ENCODE measurements at regions not wholly inside any gene's neighbourhood (a gene's known extent, or its start where the extent isn't known, plus 50 kb on each side); places are given as distances from the start of the nearest gene placed in this dataset.

GRCh38 chr2:228466851-228467250, 285.4 kb upstream of the SPHKAP start:
- no peaks in the 10 kb centered on the region for H3K36me3 ChIP-seq (ENCODE audit: control insufficient read depth in 2 of 2, extremely low read depth in 1 of 2, insufficient read depth in 2 of 2, low read length in 2 of 2)
- H3K27ac ChIP-seq (ENCODE audit: insufficient read depth, low read depth, low read length), result no peak overlapping the region
- no peaks in the 10 kb centered on the region for H3K9me1 ChIP-seq (replicated peaks; ENCODE audit: control insufficient read depth, extremely low read depth, insufficient read depth, low read length)
- H4K20me1 ChIP-seq (replicated peaks; ENCODE audit: control insufficient read depth, extremely low read depth, insufficient read depth, low read length), result no peaks in the 10 kb centered on the region
- no peaks in the 10 kb centered on the region for H3K9me3 ChIP-seq (replicated peaks; ENCODE audit: control insufficient read depth, insufficient read depth, low read length)
- intact Hi-C loops (cut with micrococcal nuclease) (no loop called here), dilution Hi-C loops (cut with MboI; ENCODE audit: extremely low pct_ligation_motif_present, low sequenced_read_pairs) (no loop called here)
- no peak for FAIRE-seq
- TF ChIP-seq POLR2AphosphoS5 (IDR thresholded peaks at IDR 0.05; ENCODE audit: insufficient read depth, low read depth, low read length) (no peak), MYC (IDR thresholded peaks at IDR 0.05; ENCODE audit: low read depth, low read length) (no peak), GATA2 (IDR thresholded peaks at IDR 0.05; ENCODE audit: insufficient read depth, insufficient read length, low read depth, low read length) (no peak), EZH2 (IDR thresholded peaks at IDR 0.05; ENCODE audit: borderline replicate concordance, low read depth, low read length, severe bottlenecking) (no peak), JUN (IDR thresholded peaks at IDR 0.05; ENCODE audit: borderline replicate concordance, insufficient read depth, insufficient read length, low read depth) (no peak), FOS (IDR thresholded peaks at IDR 0.05; ENCODE audit: borderline replicate concordance, insufficient read depth, low read length) (no peak), POLR2A (IDR thresholded peaks at IDR 0.05; ENCODE audit: low read depth, low read length) (no peak)
- TF ChIP-seq, protein P1, sequence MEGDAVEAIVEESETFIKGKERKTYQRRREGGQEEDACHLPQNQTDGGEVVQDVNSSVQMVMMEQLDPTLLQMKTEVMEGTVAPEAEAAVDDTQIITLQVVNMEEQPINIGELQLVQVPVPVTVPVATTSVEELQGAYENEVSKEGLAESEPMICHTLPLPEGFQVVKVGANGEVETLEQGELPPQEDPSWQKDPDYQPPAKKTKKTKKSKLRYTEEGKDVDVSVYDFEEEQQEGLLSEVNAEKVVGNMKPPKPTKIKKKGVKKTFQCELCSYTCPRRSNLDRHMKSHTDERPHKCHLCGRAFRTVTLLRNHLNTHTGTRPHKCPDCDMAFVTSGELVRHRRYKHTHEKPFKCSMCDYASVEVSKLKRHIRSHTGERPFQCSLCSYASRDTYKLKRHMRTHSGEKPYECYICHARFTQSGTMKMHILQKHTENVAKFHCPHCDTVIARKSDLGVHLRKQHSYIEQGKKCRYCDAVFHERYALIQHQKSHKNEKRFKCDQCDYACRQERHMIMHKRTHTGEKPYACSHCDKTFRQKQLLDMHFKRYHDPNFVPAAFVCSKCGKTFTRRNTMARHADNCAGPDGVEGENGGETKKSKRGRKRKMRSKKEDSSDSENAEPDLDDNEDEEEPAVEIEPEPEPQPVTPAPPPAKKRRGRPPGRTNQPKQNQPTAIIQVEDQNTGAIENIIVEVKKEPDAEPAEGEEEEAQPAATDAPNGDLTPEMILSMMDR (IDR thresholded peaks at IDR 0.05; ENCODE audit: extremely low read depth in 1 of 2, insufficient read depth in 1 of 2, low read depth in 1 of 2, low read length in 2 of 2), result no peak
- TF ChIP-seq, protein P2, sequence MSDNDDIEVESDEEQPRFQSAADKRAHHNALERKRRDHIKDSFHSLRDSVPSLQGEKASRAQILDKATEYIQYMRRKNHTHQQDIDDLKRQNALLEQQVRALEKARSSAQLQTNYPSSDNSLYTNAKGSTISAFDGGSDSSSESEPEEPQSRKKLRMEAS (IDR thresholded peaks at IDR 0.05; ENCODE audit: insufficient read depth, insufficient read length), result no peak
- no TSS peak for BruUV-seq (replicated peaks)
- H3K9ac ChIP-seq (replicated peaks; ENCODE audit: extremely low read depth, insufficient read depth, low read length), result no peak overlapping the region
- ChIA-PET CTCF (no interaction called here), POLR2A (no interaction called here)
- DNase-seq (ENCODE audit: low read depth, low spot score), result no peak
- H3K27me3 ChIP-seq (ENCODE audit: control insufficient read depth in 2 of 2, insufficient read depth in 2 of 2, low read length in 2 of 2), result no peaks in the 10 kb centered on the region
- no peaks in the 10 kb centered on the region for H3K79me2 ChIP-seq (ENCODE audit: control insufficient read depth, insufficient read depth, low read length)
- no peak overlapping the region for H2AFZ ChIP-seq (ENCODE audit: low read depth, low read length)
- no peak overlapping the region for H3K4me3 ChIP-seq (replicated peaks in 1 of 3; ENCODE audit: insufficient read depth in 1 of 3, low read depth in 1 of 3, low read length in 3 of 3)
- no peaks in the 10 kb centered on the region for H3K4me1 ChIP-seq (ENCODE audit: control insufficient read depth, extremely low read depth, insufficient read depth, low read length)
- H3K4me2 ChIP-seq (ENCODE audit: insufficient read depth, low read length), result no peak overlapping the region

Data from endothelial cell of umbilical vein (primary cell).